Mesendoderm (in vitro differentiated cells): ENCODE measurements at regions not wholly inside any gene's neighbourhood (a gene's known extent, or its start where the extent isn't known, plus 50 kb on each side); places are given as distances from the start of the nearest gene placed in this dataset.
A peak's percentile ranks its signal among the peaks of the same experiment; 100 is the strongest.

ENCODE experiments used
- DNase-seq: peaks from one replicate; pipeline ENCODE4 v3.0.0; 2013
- H2AK5ac ChIP-seq: 2 replicates; pipeline ENCODE4 v1.6.1; 2013; ENCODE audit warnings: low read length, inconsistent platforms
- H2BK120ac ChIP-seq: 2 replicates; pipeline ENCODE4 v1.6.1; 2013; ENCODE audit warnings: low read depth, mild to moderate bottlenecking, low read length, moderate library complexity, mixed read lengths
- H2BK15ac ChIP-seq: replicated peaks from 2 replicates; pipeline ENCODE4 v1.6.1; 2013; ENCODE audit warnings: low read depth, mild to moderate bottlenecking, moderate library complexity
- H2BK5ac ChIP-seq: 2 replicates; pipeline ENCODE4 v1.6.1; 2013; ENCODE audit warnings: low read length, inconsistent platforms
- H3K18ac ChIP-seq: 2 replicates; pipeline ENCODE4 v1.6.1; 2013; ENCODE audit warnings: mild to moderate bottlenecking, low read length, mixed read lengths
- H3K23ac ChIP-seq: one replicate; pipeline ENCODE4 v1.6.1; 2013; ENCODE audit warnings: low read length
- H3K27ac ChIP-seq: 2 replicates; pipeline ENCODE4 v1.5.1; 2013; ENCODE audit warnings: low read depth, mild to moderate bottlenecking, inconsistent platforms, low read length, moderate library complexity
- H3K27me3 ChIP-seq: 2 replicates; pipeline ENCODE4 v1.6.1; 2013; ENCODE audit warnings: low read length, control low read depth, mild to moderate bottlenecking, inconsistent platforms; ENCODE audit not compliant: insufficient read depth, poor library complexity
- H3K36me3 ChIP-seq: 2 replicates; pipeline ENCODE4 v1.6.1; 2013; ENCODE audit warnings: low read length, inconsistent platforms; ENCODE audit not compliant: control insufficient read depth, insufficient read depth
- H3K4ac ChIP-seq: one replicate; pipeline ENCODE4 v1.6.1; 2013; ENCODE audit warnings: low read depth, mild to moderate bottlenecking, low read length, moderate library complexity
- H3K4me1 ChIP-seq: 2 replicates; pipeline ENCODE4 v1.6.1; 2013; ENCODE audit warnings: low read depth, low read length, inconsistent platforms; ENCODE audit not compliant: control insufficient read depth
- H3K4me2 ChIP-seq: 2 replicates; pipeline ENCODE4 v1.6.1; 2013; ENCODE audit warnings: low read length
- H3K4me3 ChIP-seq: 2 replicates; pipeline ENCODE4 v1.5.1; 2013; ENCODE audit warnings: mild to moderate bottlenecking, low read length
- H3K56ac ChIP-seq: one replicate; pipeline ENCODE4 v1.6.1; 2013; ENCODE audit warnings: low read length
- H3K79me1 ChIP-seq: 2 replicates; pipeline ENCODE4 v1.6.1; 2013; ENCODE audit warnings: low read length, inconsistent platforms
- H3K79me2 ChIP-seq: 2 replicates; pipeline ENCODE4 v1.6.1; 2013; ENCODE audit warnings: mild to moderate bottlenecking, low read length; ENCODE audit not compliant: control insufficient read depth, insufficient read depth
- H3K9ac ChIP-seq: 2 replicates; pipeline ENCODE4 v1.6.1; 2013; ENCODE audit warnings: low read length, inconsistent platforms
- H4K5ac ChIP-seq: one replicate; pipeline ENCODE4 v1.6.1; 2013; ENCODE audit warnings: low read length
- H4K8ac ChIP-seq: one replicate; pipeline ENCODE4 v1.6.1; 2013; ENCODE audit warnings: low read depth, mild to moderate bottlenecking, control low read depth, low read length, moderate library complexity
- WGBS: extraction: QIAGEN DNeasy Blood & Tissue Kit; methylation state at CpG from one replicate; pipeline ENCODE4 v1.1.7; 2013; ENCODE audit warnings: low lambda C conversion rate, missing lambda C conversion rate; ENCODE audit not compliant: insufficient coverage; ENCODE audit errors: extremely low coverage; 5-methylcytosine and 5-hydroxymethylcytosine counted together

DNA sequence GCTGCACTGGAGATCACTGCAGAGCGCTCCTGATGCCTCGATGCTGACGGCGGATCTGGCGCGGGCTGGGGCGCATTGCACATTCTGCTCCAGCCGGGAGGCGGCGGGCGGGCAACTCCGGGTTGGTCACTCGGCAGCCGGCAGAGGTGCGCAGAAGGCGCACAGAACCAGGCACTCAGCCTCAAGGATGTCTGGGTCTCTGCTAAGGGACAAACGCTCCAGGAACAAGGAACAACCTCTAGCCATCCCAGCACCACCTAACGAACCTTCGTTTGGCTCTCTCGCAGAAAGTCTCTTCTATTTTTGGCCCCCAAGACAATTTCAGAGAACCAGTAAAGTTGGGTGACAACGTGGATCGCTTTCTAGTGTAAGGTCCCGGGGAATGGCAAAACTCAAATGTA lies 254.6 kb downstream of the OTUD1 start:
- no peak overlapping the region for H3K9ac ChIP-seq
- DNase-seq = peak; percentile 65
- H3K56ac ChIP-seq = no peak overlapping the region
- H3K27me3 ChIP-seq = peaks cover 33% of the 10 kb centered on the region
- no peak overlapping the region for H2BK120ac ChIP-seq
- H3K36me3 ChIP-seq = no peaks in the 10 kb centered on the region
- no peak overlapping the region for H3K23ac ChIP-seq
- H3K4me1 ChIP-seq = no peaks in the 10 kb centered on the region
- H4K8ac ChIP-seq = no peak overlapping the region
- no CpG with 5 or more reads among the region's 23 CpGs for WGBS
- H2BK5ac ChIP-seq = no peak overlapping the region
- H3K79me2 ChIP-seq = no peaks in the 10 kb centered on the region
- H3K4me2 ChIP-seq = no peak overlapping the region
- H3K4me3 ChIP-seq = no peak overlapping the region
- H2BK15ac ChIP-seq = no peak overlapping the region
- no peaks in the 10 kb centered on the region for H3K79me1 ChIP-seq
- no peak overlapping the region for H3K18ac ChIP-seq
- no peak overlapping the region for H2AK5ac ChIP-seq
- no peak overlapping the region for H3K4ac ChIP-seq
- no peak overlapping the region for H3K27ac ChIP-seq
- no peak overlapping the region for H4K5ac ChIP-seq

DNA sequence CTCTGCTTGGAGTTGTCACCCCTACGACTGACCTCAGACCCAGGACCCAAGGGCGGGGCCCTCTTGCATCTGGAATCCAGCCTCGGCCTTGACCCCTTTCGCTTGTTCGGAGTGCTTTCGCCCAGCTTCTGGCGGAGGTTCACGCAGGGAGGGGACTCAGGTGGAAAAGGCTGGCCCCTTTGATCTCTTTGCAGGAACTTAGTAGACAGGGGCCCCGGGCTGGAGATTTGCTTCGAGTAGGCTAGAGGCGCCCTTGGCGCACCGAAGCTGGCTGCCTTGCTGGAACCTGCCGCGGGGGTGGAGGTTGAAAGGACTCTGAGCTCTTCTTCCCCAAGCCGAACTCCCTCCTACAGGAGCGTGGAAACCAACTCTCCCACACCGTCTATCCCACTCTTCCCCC lies 255.1 kb downstream of the OTUD1 start:
- H3K36me3 ChIP-seq = no peaks in the 10 kb centered on the region
- H3K56ac ChIP-seq = no peak overlapping the region
- H2BK120ac ChIP-seq = no peak overlapping the region
- H3K23ac ChIP-seq = no peak overlapping the region
- DNase-seq = no peak
- no peaks in the 10 kb centered on the region for H3K79me1 ChIP-seq
- H4K8ac ChIP-seq = no peak overlapping the region
- H3K4me1 ChIP-seq = no peaks in the 10 kb centered on the region
- peaks cover 33% of the 10 kb centered on the region for H3K27me3 ChIP-seq
- no peak overlapping the region for H2BK5ac ChIP-seq
- no peak overlapping the region for H2AK5ac ChIP-seq
- H4K5ac ChIP-seq = no peak overlapping the region
- H3K27ac ChIP-seq = no peak overlapping the region
- H3K4ac ChIP-seq = no peak overlapping the region
- H3K18ac ChIP-seq = no peak overlapping the region
- peak overlapping the region; percentile 8 for H3K4me3 ChIP-seq
- no peaks in the 10 kb centered on the region for H3K79me2 ChIP-seq
- peak overlapping the region; percentile 74 for H3K4me2 ChIP-seq
- WGBS = no CpG with 5 or more reads among the region's 18 CpGs
- H3K9ac ChIP-seq = peak overlapping the region; percentile 10
- H2BK15ac ChIP-seq = no peak overlapping the region

DNA sequence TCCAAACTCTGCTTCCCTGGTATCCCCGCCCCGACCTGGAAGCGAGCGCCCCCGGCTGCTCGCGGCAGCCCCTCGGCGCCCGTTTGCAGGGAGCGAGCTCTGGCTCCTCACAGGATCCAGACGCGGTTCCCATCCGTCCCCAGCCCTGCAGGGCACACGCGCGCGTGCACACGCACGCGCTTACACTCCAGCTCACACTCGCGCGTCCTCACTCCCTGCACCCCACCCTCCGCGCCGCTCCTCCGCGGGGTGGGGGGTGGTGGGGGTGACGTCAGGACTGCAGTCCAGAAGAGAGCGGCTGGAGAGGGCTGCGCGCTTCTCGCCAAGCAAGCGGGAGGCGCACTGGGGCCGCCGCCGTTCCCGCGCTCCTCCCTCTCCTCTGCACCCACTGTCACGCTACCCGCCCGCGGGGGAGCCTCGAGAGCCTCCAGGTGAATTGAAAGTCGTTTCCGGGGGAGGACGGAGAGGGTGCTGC lies 255.6 kb downstream of the OTUD1 start:
- Histone ChIP-seq H4K5ac (no peak overlapping the region), H4K8ac (no peak overlapping the region), H3K27ac (no peak overlapping the region), H3K79me2 (no peaks in the 10 kb centered on the region), H3K56ac (no peak overlapping the region), H2BK15ac (no peak overlapping the region), H3K36me3 (no peaks in the 10 kb centered on the region), H3K79me1 (no peaks in the 10 kb centered on the region), H2BK5ac (no peak overlapping the region), H3K4me1 (no peaks in the 10 kb centered on the region), H2BK120ac (no peak overlapping the region), H2AK5ac (no peak overlapping the region), H3K4ac (no peak overlapping the region), H3K27me3 (peaks cover 33% of the 10 kb centered on the region), H3K4me3 (peak overlapping the region; percentile 8), H3K23ac (no peak overlapping the region), H3K4me2 (peak overlapping the region; percentile 74), H3K9ac (no peak overlapping the region), H3K18ac (no peak overlapping the region)
- peak; percentile 63 for DNase-seq
- WGBS = no CpG with 5 or more reads among the region's 49 CpGs

- Histone ChIP-seq H4K5ac (no peak overlapping the region), H2AK5ac (no peak overlapping the region), H3K23ac (no peak overlapping the region), H3K4ac (no peak overlapping the region), H3K4me3 (no peak overlapping the region), H3K27me3 (peaks cover 33% of the 10 kb centered on the region), H3K79me2 (no peaks in the 10 kb centered on the region), H2BK5ac (no peak overlapping the region), H3K18ac (no peak overlapping the region), H4K8ac (no peak overlapping the region), H2BK15ac (no peak overlapping the region), H3K79me1 (no peaks in the 10 kb centered on the region), H3K4me1 (no peaks in the 10 kb centered on the region), H3K56ac (peak overlapping the region; percentile 66), H3K36me3 (no peaks in the 10 kb centered on the region), H3K9ac (peak overlapping the region; percentile 23), H3K4me2 (peak overlapping the region; percentile 74), H3K27ac (no peak overlapping the region), H2BK120ac (no peak overlapping the region)
- WGBS = no CpG with 5 or more reads among the region's 63 CpGs
- peak; percentile 53 for DNase-seq
Measured at GRCh38 chr10:23694921-23695824, 256.3 kb downstream of the OTUD1 start.

- no peak overlapping the region for H2BK120ac ChIP-seq
- no peaks in the 10 kb centered on the region for H3K79me2 ChIP-seq
- no peak overlapping the region for H3K23ac ChIP-seq
- H3K4me1 ChIP-seq = no peaks in the 10 kb centered on the region
- no peak overlapping the region for H3K56ac ChIP-seq
- no peak overlapping the region for H4K5ac ChIP-seq
- no peak overlapping the region for H2BK15ac ChIP-seq
- no peak overlapping the region for H4K8ac ChIP-seq
- WGBS = no CpG with 5 or more reads among the region's 36 CpGs
- DNase-seq = peak; percentile 18
- no peak overlapping the region for H2AK5ac ChIP-seq
- no peaks in the 10 kb centered on the region for H3K36me3 ChIP-seq
- no peak overlapping the region for H3K4me3 ChIP-seq
- H3K18ac ChIP-seq = no peak overlapping the region
- H3K4ac ChIP-seq = no peak overlapping the region
- peak overlapping the region; percentile 14 for H3K4me2 ChIP-seq
- no peak overlapping the region for H3K9ac ChIP-seq
- H3K27ac ChIP-seq = no peak overlapping the region
- H3K79me1 ChIP-seq = no peaks in the 10 kb centered on the region
- peaks cover 33% of the 10 kb centered on the region for H3K27me3 ChIP-seq
- H2BK5ac ChIP-seq = no peak overlapping the region
Measured at GRCh38 chr10:23695825-23696420, 257.0 kb downstream of the OTUD1 start.
